Astrocyte of the spinal cord (primary cell): ENCODE measurements at regions not wholly inside any gene's neighbourhood (a gene's known extent, or its start where the extent isn't known, plus 50 kb on each side); places are given as distances from the start of the nearest gene placed in this dataset.
"Not testable (repeated sequence)": the region's sequence is repeated elsewhere in the genome, so short reads cannot be mapped to it uniquely, and the experiment has no call there.

Experiments
- DNase-seq: peaks from one replicate; pipeline ENCODE4 v3.0.0; 2011; ENCODE audit warnings: low read depth, low spot score
- H3K4me3 ChIP-seq: 2 replicates; pipeline ENCODE4 v1.5.1; 2011; ENCODE audit warnings: low read depth, mild to moderate bottlenecking, low read length, moderate library complexity
- in situ Hi-C: cut with HindIII; loops from 2 replicates; pipeline ENCODE4 v1.10.0; 2017; ENCODE audit warnings: low sequenced_read_pairs

DNA sequence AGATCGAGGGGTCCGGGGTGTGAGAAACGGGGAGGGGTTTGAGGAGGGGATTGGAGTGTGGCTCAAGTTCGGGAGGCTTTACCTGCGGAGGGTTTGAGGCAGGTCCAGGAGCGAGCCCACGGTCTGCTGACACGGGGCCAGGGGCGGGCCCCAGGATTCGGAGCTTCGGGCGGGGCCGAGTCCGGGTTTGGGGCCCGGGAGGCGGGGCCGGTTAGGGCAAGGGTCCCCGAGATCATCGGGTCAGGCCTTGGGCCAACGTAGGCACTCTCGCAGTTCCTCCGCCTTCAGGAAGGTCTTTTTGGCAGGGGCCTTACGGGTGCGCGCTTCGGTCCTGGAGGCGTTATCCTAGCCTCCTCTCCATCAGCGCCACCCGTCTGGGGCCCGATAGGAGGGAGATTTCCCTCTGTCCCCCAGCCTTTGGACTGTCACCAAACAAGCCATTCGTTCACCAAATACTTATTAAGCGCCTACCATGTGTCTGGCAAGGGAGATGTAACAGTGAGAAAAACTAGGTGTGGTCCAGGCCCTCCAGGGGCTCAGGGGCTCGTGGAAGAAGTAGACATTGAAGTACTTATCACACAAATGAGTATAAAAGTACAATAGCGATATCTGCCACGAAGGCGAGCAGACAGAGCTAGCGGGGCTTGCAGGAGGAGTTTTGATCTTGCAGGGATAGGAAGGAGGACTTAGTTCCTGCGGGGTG lies 190.1 kb downstream of the ADRA2C start:
- in situ Hi-C loops = not testable (repeated sequence)

DNA sequence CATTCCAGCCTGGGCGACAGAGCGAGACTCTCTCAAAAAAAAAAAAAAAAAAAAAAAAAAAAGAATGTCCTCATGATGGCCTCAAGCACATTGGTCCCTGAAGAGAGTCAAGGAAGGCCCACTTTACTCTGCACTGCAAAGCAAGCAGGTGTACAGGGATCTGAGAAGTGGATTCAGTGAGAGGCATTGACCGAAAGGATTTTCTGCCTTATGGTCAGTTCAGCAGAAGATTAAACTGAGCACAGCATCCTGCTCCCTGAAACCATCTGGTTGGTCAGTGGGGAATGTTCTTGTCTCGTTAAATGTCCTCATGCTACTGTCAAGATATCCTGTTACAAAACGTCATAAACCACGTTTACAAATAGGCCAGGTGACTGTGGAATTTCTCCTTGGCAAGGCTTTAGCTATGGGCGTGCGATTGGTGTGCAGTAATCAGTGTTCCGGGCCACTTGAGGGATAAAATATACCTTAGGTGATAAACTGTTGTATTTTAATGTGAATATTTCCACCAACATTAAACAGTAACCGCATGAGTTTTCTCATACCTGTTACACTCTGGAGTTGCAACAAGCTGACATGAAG lies 195.0 kb downstream of the ADRA2C start:
- DNase-seq, in situ Hi-C loops, H3K4me3 ChIP-seq: not testable (repeated sequence)

More for the DNA sequence above, 190.1 kb downstream of the ADRA2C start:
- peak overlapping the region; percentile 48 for H3K4me3 ChIP-seq
- not testable (repeated sequence) for DNase-seq

GRCh38 chr4:3964572-3965278 lies 198.5 kb downstream of the ADRA2C start:
- in situ Hi-C loops, DNase-seq: not testable (repeated sequence)

DNA sequence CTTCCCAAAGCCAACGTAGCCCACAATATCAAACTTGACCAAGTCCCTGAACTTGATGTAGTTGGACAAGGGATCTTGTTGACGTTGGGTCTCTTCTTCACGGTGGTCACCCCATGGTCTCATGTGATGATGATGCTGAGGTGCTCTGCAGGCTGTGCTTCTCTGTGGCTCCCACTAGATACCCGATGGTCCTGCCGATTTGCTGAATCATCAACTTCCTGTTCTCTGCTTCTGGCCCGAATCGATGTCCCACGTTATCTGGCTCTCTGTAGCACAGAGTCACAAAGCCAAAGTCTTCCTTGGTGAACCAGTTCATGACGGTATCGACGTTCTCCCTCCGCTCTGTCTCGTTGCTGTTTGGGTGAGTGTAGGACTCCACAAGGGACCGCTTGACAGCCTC lies 201.0 kb downstream of the ADRA2C start:
- in situ Hi-C loops, DNase-seq, H3K4me3 ChIP-seq: not testable (repeated sequence)

More at GRCh38 chr4:3964572-3965278, 198.5 kb downstream of the ADRA2C start:
- not testable (repeated sequence) for H3K4me3 ChIP-seq

DNA sequence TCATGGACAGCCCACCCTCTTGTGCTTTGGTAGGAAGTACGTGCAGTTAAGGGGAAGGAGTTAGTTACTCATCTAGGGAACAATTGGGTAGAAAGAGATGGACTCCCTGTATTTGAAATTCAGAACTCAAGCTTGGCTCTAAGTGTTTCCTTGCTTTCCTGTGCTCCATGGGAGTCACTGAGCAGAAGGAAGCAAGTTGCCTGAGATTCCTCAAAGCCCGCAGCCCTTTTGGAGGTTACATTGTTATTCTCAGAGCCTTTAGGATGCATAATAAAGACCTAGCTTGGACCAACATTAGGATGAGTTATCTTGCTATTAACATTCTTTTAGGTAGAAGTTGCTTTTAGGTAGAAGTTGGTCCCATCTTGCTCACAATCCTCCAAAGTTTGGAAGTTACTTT lies 206.4 kb downstream of the ADRA2C start:
- DNase-seq, in situ Hi-C loops, H3K4me3 ChIP-seq: not testable (repeated sequence)

DNA sequence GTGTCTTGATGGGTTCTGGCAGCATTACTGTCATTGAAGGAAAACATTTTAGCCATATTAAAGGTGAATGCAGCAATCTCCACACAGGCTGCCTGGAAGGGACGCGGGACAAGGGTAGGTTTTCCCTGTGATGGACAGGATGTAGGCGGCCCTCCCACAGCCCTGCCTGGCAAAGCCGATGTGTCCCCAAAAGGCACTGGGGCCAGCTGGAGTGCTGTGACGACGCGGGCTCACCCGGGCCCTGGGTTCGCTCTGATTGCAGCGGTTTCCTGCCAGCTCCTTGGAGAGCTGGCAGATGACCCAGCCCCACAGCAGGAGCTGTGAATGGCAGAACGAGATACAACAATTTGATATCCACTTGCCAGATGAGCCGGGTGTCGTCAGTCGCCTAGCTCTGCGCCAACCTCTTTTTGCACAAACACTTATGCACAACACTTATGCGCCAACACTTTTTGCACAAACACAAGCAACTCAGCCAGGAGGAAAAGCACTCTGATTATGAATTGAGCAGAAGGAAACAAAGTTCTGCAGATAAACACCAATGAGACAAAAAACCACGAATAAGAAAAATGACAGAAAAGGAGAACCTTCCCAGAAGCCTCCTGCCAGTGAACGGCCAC lies 207.5 kb downstream of the ADRA2C start:
- DNase-seq, H3K4me3 ChIP-seq: not testable (repeated sequence)

GRCh38 chr4:3983518-3984125 lies 217.4 kb downstream of the ADRA2C start:
- H3K4me3 ChIP-seq, DNase-seq, in situ Hi-C loops: not testable (repeated sequence)

More for the DNA sequence above, 207.5 kb downstream of the ADRA2C start:
- in situ Hi-C loops = not testable (repeated sequence)

DNA sequence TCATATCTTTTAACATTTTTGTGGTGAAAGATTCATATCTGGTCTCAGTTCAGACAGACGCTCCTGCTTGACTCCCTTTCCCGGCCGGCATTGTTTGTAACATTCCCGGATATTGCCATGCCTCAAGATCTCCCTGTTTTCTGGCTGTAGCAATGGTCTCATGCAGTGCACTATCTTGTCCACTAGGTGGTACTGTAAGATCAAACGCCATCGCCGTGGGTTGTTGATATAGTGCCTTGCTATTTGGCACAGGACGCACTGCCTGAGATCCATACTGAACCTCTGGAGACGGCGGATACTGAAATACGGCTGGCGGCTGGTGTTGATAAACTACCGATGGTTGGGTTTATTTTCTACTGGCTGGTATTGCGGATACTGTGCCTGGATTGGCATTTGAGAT lies 218.6 kb downstream of the ADRA2C start:
- DNase-seq, in situ Hi-C loops, H3K4me3 ChIP-seq: not testable (repeated sequence)

DNA sequence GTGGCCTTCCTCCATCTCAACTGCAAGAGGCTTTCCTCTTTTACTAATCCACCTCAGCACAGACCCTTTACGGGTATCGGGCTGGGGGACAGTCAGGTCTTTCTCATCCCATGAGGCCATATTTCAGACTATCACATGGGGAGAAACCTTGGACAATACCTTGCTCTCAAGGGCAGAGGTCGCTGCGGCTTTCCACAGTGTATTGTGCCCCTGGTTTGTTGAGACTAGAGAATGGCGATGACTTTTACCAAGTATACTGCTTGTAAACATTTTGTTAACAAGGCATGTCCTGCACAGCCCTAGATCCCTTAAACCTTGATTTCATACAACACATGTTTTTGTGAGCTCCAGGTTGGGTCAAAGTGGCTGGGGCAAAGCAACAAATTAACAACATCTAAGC lies 220.2 kb downstream of the ADRA2C start:
- in situ Hi-C loops, DNase-seq: not testable (repeated sequence)

GRCh38 chr4:3997386-3997785 lies 229.3 kb downstream of the OTOP1 start:
- in situ Hi-C loops, DNase-seq, H3K4me3 ChIP-seq: not testable (repeated sequence)

More for the DNA sequence above, 220.2 kb downstream of the ADRA2C start:
- H3K4me3 ChIP-seq = not testable (repeated sequence)

DNA sequence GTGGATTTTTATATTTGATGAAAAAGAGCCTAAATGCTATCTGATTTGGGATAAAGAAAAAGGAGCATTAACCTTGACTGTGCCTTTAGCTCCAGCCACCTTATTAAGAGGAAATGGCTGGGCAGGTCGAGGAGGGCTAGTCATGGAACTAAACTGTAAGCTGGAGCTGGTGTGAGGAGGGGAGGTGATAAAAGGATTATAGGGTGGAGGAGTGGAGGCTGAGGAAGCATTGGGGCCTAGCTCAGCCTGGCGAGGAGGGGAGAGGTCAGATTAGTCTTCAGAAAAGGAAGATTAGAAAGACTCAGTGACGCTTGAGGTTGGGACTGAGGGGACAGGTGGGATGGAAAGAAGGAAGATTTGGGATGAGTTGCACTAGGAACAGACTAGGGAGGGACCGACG lies 222.7 kb downstream of the OTOP1 start:
- H3K4me3 ChIP-seq, in situ Hi-C loops, DNase-seq: not testable (repeated sequence)

DNA sequence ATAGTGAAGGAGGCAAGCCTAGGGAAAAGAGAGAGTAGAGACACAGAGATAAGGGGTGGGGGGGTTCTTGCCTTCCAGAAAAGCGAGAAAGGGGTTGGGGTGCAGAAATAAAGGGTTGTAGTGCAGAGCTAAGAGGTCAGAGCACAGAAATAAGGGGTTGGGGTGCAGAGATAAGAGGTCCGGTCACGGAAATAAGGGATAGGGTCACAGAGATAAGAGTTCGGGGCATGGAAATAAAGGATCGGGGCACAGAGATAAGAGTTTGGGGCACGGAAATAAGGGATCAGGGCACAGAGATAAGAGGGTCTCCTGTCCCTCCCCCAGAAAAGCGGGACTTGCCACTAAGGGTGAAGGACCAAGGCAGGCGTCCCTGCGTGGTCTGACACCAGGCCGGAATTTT lies 222.0 kb downstream of the OTOP1 start:
- DNase-seq, in situ Hi-C loops, H3K4me3 ChIP-seq: not testable (repeated sequence)

- in situ Hi-C loops, H3K4me3 ChIP-seq, DNase-seq: not testable (repeated sequence)
Observed at GRCh38 chr4:4006356-4006755, 220.4 kb downstream of the OTOP1 start.

DNA sequence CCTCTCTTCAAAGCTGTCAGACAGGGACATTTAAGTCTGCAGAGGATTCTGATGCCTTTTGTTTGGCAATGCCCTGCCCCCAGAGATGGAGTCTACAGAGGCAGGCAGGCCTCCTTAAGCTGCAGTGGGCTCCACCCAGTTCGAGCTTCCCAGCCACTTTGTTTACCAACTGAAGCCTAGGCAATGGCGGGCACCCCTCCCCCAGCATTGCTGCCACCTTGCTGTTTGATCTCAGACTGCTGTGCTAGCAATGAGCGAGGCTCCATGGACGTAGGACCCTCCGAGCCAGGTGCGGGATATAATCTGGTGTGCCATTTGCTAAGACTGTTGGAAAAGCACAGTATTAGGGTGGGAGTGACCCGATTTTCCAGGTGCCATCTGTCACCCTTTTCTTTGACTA lies 207.7 kb downstream of the OTOP1 start:
- in situ Hi-C loops, H3K4me3 ChIP-seq, DNase-seq: not testable (repeated sequence)

DNA sequence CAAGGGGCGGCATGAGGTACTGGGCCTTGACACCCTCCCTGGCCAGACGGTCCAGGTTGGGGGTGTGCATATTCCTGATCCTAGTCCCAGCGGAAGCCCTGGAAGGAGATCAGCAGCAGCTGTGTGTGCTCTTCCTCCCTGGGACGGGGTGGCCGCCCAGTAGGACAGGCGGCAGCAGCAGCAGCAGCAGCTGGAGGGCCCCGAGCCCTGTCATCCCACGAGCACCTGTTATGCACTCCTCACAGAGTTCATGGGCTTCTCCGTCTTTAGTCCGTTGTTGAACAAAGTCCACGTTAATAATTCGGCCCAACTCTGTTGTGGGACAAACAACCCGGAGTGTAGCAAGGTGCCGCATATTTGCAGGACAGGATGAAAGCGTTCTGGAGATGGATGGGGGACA lies 205.6 kb downstream of the OTOP1 start:
- DNase-seq, in situ Hi-C loops, H3K4me3 ChIP-seq: not testable (repeated sequence)

DNA sequence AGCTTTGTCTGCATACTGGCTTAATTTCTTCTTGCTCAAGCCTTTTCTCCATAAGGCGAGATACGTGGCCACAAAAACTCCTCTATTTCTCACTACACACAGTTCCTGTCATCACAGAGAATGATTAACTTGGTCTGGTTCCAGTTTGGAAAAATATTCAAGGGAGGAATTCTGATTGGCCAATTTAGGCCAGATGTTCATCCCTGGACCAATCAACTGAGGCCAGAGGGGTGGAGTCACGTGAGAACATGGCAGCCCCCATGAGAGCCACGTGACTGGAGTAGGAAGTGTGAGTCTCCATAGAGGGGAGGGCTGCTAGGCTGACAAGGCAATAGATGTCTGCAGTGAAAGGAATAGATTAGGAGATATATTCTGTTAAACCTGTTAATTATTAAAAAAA lies 200.0 kb downstream of the OTOP1 start:
- H3K4me3 ChIP-seq, in situ Hi-C loops, DNase-seq: not testable (repeated sequence)

GRCh38 chr4:4028752-4029151 lies 198.0 kb downstream of the OTOP1 start:
- H3K4me3 ChIP-seq, DNase-seq, in situ Hi-C loops: not testable (repeated sequence)
